Lung (tissue), 11 donors: ENCODE measurements at regions not wholly inside any gene's neighbourhood (a gene's known extent, or its start where the extent isn't known, plus 50 kb on each side); places are given as distances from the start of the nearest gene placed in this dataset.
A peak's percentile ranks its signal among the peaks of the same experiment; 100 is the strongest.

ENCODE experiments used
- ATAC-seq: fragments of 200-7000 bp; cut with Tn5 transposase; one replicate; pipeline ENCODE4 v1.9.1; 2020; ENCODE audit warnings: moderate number of reproducible peaks; ENCODE audit not compliant: insufficient read depth, low FRiP score
- DNase-seq, 3 donors: peaks; one replicate each; pipeline ENCODE4 v3.0.0-alpha.2; 2013 to 2017
- H3K27ac ChIP-seq, 2 donors: one replicate each; pipeline ENCODE4 v1.5.1; 2013; ENCODE audit warnings: mild to moderate bottlenecking in 2 of 2, moderate library complexity in 2 of 2, control low read depth in 1 of 2, inconsistent platforms in 1 of 2, low read depth in 1 of 2, low read length in 1 of 2
- H3K27me3 ChIP-seq, 3 donors: one replicate each; pipeline ENCODE4 v1.5.1; 2013; ENCODE audit warnings: low read length in 2 of 3; ENCODE audit not compliant: control insufficient read depth in 3 of 3, insufficient read depth in 3 of 3
- H3K36me3 ChIP-seq, 4 donors: one replicate each; pipeline ENCODE4 v1.5.1; 2013; ENCODE audit warnings: low read length in 4 of 4, mild to moderate bottlenecking in 1 of 4, moderate library complexity in 1 of 4; ENCODE audit not compliant: control insufficient read depth in 4 of 4, insufficient read depth in 4 of 4
- H3K4me1 ChIP-seq, 5 donors: one replicate each; pipeline ENCODE4 v1.5.1; 2013; ENCODE audit warnings: low read length in 5 of 5, mild to moderate bottlenecking in 2 of 5, moderate library complexity in 1 of 5; ENCODE audit not compliant: control insufficient read depth in 5 of 5, insufficient read depth in 5 of 5
- H3K4me3 ChIP-seq: one replicate; pipeline ENCODE4 v1.5.1; 2013; ENCODE audit warnings: mild to moderate bottlenecking, control low read depth, moderate library complexity
- H3K9ac ChIP-seq, 2 donors: one replicate each; pipeline ENCODE4 v1.5.1; 2013; ENCODE audit warnings: low read length in 2 of 2, control low read depth in 1 of 2; ENCODE audit not compliant: insufficient read depth in 1 of 2
- H3K9me3 ChIP-seq, 4 donors: one replicate each; pipeline ENCODE4 v1.5.1; 2013; ENCODE audit warnings: low read length in 3 of 4, mild to moderate bottlenecking in 1 of 4, moderate library complexity in 1 of 4; ENCODE audit not compliant: control insufficient read depth in 4 of 4, insufficient read depth in 3 of 4
- CTCF ChIP-seq: IDR thresholded peaks from 2 replicates; pipeline ENCODE4 v1.5.1; 2012; ENCODE audit warnings: mild to moderate bottlenecking; ENCODE audit errors: control extremely low read depth, extremely low read depth
- WGBS, 2 donors: extraction: QIAGEN DNeasy Blood & Tissue Kit; methylation state at CpG; one replicate each; pipeline ENCODE4 v1.1.7; 2013; 5-methylcytosine and 5-hydroxymethylcytosine counted together
- donor health status: control.
- donor health status: control.
- donor health status: Bipolar disorder and iron deficiency.
- donor health status: healthy.
- donor health status: DM: yes; HTN: yes; CAD: no.

GRCh38 chr18:5630057-5630899 lies 86.5 kb upstream of the EPB41L3 start:
- H3K9ac ChIP-seq = no peak overlapping the region
- peaks cover 0 to 24% (median 5%) of the 10 kb centered on the region in 5 donors for H3K4me1 ChIP-seq
- H3K27me3 ChIP-seq = peaks cover 0 to 23% (median 22%) of the 10 kb centered on the region in 3 donors
- peak overlapping the region; percentile 51 for H3K4me3 ChIP-seq
- H3K27ac ChIP-seq = peak overlapping the region in 1 of 2 donors; percentile 79
- TF ChIP-seq CTCF = no peak
- WGBS, 2 donors = 1% methylated on average over 62 to 79 of the region's 79 CpGs
- H3K36me3 ChIP-seq = no peaks in the 10 kb centered on the region
- ATAC-seq (peak; percentile 86), DNase-seq (peak; percentile 84 to 86 (median 85))
- H3K9me3 ChIP-seq = no peaks in the 10 kb centered on the region

- H3K36me3 ChIP-seq = no peaks in the 10 kb centered on the region
- H3K9ac ChIP-seq = no peak overlapping the region
- peaks cover 0 to 24% (median 10%) of the 10 kb centered on the region in 5 donors for H3K4me1 ChIP-seq
- peaks cover 0 to 29% (median 23%) of the 10 kb centered on the region in 3 donors for H3K27me3 ChIP-seq
- DNase-seq (peak; percentile 63 to 82 (median 70)), ATAC-seq (peak; percentile 21)
- H3K9me3 ChIP-seq = no peaks in the 10 kb centered on the region
- H3K27ac ChIP-seq = peak overlapping the region in 1 of 2 donors; percentile 40
- WGBS, 2 donors = 0 to 1% methylated on average over 46 to 90 of the region's 90 CpGs
- peak overlapping the region; percentile 51 for H3K4me3 ChIP-seq
- no peak for TF ChIP-seq CTCF
These were observed 84.9 kb upstream of the EPB41L3 start for GRCh38 chr18:5628512-5629255.

- ATAC-seq (no peak), DNase-seq (peak in 1 of 3 donors; percentile 32)
- WGBS, 2 donors = 12 to 15% methylated on average over 28 to 29 of the region's 29 CpGs
- Histone ChIP-seq H3K4me1 (peaks cover 0 to 24% (median 10%) of the 10 kb centered on the region in 5 donors), H3K9ac (no peak overlapping the region), H3K36me3 (no peaks in the 10 kb centered on the region), H3K27me3 (peaks cover 0 to 29% (median 23%) of the 10 kb centered on the region in 3 donors), H3K27ac (peak overlapping the region in 1 of 2 donors; percentile 40), H3K9me3 (no peaks in the 10 kb centered on the region), H3K4me3 (peak overlapping the region; percentile 51)
- no peak for TF ChIP-seq CTCF
These were observed 84.1 kb upstream of the EPB41L3 start for GRCh38 chr18:5627776-5628511.
